ENCODE measurements at regions not wholly inside any gene's neighbourhood (a gene's known extent, or its start where the extent isn't known, plus 50 kb on each side); places are given as distances from the start of the nearest gene placed in this dataset.

DNA sequence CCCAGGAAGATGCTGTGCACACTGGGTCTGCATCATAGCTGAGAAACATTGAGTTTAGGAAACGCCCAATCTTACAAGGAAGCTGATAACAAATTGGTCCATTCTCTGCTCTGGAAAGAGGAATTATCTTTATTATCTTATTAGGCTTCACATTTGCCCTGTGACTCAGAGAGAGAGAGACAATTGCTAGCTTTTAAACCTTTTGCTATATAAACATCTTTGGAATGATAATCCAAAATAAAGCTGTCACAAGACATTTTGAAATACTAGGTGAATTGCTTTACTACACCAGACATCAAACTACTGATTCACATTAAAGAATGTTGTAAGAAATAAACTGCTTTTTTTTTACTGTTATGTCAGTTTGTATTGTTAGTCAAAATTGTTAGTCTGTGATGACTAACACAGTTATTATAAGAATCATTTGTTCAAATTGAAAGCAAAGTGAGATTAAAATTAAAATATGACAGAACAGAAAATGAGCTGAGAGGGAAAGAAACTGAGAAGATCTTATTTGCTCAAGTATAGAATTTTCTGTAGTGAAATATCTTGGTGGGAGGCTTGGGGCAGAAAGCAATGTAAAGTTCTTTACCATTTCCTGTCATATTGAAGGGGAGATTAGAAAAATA lies 765.4 kb upstream of the PCDH10 start:
- TF ChIP-seq, protein P1, sequence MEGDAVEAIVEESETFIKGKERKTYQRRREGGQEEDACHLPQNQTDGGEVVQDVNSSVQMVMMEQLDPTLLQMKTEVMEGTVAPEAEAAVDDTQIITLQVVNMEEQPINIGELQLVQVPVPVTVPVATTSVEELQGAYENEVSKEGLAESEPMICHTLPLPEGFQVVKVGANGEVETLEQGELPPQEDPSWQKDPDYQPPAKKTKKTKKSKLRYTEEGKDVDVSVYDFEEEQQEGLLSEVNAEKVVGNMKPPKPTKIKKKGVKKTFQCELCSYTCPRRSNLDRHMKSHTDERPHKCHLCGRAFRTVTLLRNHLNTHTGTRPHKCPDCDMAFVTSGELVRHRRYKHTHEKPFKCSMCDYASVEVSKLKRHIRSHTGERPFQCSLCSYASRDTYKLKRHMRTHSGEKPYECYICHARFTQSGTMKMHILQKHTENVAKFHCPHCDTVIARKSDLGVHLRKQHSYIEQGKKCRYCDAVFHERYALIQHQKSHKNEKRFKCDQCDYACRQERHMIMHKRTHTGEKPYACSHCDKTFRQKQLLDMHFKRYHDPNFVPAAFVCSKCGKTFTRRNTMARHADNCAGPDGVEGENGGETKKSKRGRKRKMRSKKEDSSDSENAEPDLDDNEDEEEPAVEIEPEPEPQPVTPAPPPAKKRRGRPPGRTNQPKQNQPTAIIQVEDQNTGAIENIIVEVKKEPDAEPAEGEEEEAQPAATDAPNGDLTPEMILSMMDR (IDR thresholded peaks at IDR 0.05), result no peak
- TF ChIP-seq POLR2AphosphoS5 (IDR thresholded peaks at IDR 0.05) (no peak), EP300 (IDR thresholded peaks at IDR 0.05) (no peak)

Measured in sigmoid colon (tissue), 4 donors.